HCT116 (cell line): ENCODE measurements at regions not wholly inside any gene's neighbourhood (a gene's known extent, or its start where the extent isn't known, plus 50 kb on each side); places are given as distances from the start of the nearest gene placed in this dataset.

ENCODE experiments used
- ATAC-seq: fragments of 200-7000 bp; cut with Tn5 transposase; 2 replicates; pipeline ENCODE4 v1.9.1; 2020; ENCODE audit warnings: mild to moderate bottlenecking, moderate library complexity
- BruUV-seq: library from RNA; stranded (reverse); fragments of 400-500 nt; replicated peaks from 2 replicates; lab custom pipeline; 2021; lab: Mats Ljungman, UMichigan
- CTCF ChIA-PET: fragments of 300-600 bp; sonication (Branson Sonifier 250); formaldehyde crosslinking; loops from one replicate; lab custom pipeline; 2021; ENCODE audit warnings: antibody characterized with exemption; lab: Charles Lee
- POLR2A ChIA-PET: fragments of 300-600, 350-600 bp; sonication (Branson Sonifier 250); formaldehyde crosslinking; loops from one replicate; lab custom pipeline; 2021; ENCODE audit warnings: antibody characterized with exemption; lab: Charles Lee
- RAD21 ChIA-PET, 2 experiments: fragments of 300-600 bp; sonication (Branson Sonifier 250); formaldehyde crosslinking; loops; one replicate each; lab custom pipeline; 2023; ENCODE audit warnings: low total read pairs in 2 of 2; ENCODE audit not compliant: uncharacterized antibody in 2 of 2, unreplicated experiment in 2 of 2, low non-redundant PET in 1 of 2; lab: Charles Lee
- DNase-seq: peaks from one replicate; pipeline ENCODE4 v3.0.0-alpha.2; 2010; ENCODE audit warnings: low read depth, low spot score
- H2AFZ ChIP-seq: fragments of 200-600 bp; shearing (Covaris generic), sonication (generic); 2 replicates; pipeline ENCODE4 v1.6.1; 2017; ENCODE audit warnings: low read depth, mixed run types, mixed read lengths, antibody characterized with exemption, low read length; ENCODE audit not compliant: poor library complexity, severe bottlenecking
- H3K27ac ChIP-seq: 2 replicates; pipeline ENCODE4 v1.5.1; 2012; ENCODE audit warnings: low read depth, low read length
- H3K27me3 ChIP-seq: fragments of 200-600 bp; sonication (generic); 2 replicates; pipeline ENCODE4 v1.6.1; 2016; ENCODE audit warnings: mixed run types, low read length, mixed read lengths; ENCODE audit not compliant: insufficient read depth
- H3K36me3 ChIP-seq, 2 experiments: fragments of 200-500 bp in 1 of 2; fragments of 200-600 bp in 1 of 2; sonication (Bioruptor generic) in 1 of 2; sonication (generic) in 1 of 2; 2 replicates each; pipeline versions ENCODE4 v1.5.1 to v1.6.1; 2014 to 2016; ENCODE audit warnings: low read length in 2 of 2, inconsistent platforms in 1 of 2, mixed read lengths in 1 of 2, mixed run types in 1 of 2; ENCODE audit not compliant: insufficient read depth in 2 of 2, control insufficient read depth in 1 of 2
- H3K4me1 ChIP-seq, 2 experiments: fragments of 200-600 bp in 1 of 2; sonication (generic) in 1 of 2; 2 replicates each; pipeline versions ENCODE4 v1.5.1 to v1.6.1; 2012 to 2017; ENCODE audit warnings: low read length in 2 of 2, inconsistent platforms in 1 of 2, mild to moderate bottlenecking in 1 of 2, mixed read lengths in 1 of 2, mixed run types in 1 of 2, moderate library complexity in 1 of 2; ENCODE audit not compliant: insufficient read depth in 2 of 2, control insufficient read depth in 1 of 2
- H3K4me2 ChIP-seq: fragments of 200-600 bp; sonication (generic); 2 replicates; pipeline ENCODE4 v1.6.1; 2017; ENCODE audit warnings: mixed run types, low read length, mixed read lengths
- H3K4me3 ChIP-seq, 2 experiments: fragments of 200-600 bp in 1 of 2; sonication (generic) in 1 of 2; replicated peaks in 1 of 2; 2 replicates each; pipeline ENCODE4 v1.5.1; 2011 to 2016; ENCODE audit warnings: low read length in 2 of 2, control low read depth in 1 of 2, low read depth in 1 of 2, mild to moderate bottlenecking in 1 of 2, mixed read lengths in 1 of 2, mixed run types in 1 of 2
- H3K79me2 ChIP-seq: fragments of 200-600 bp; sonication (generic); 2 replicates; pipeline ENCODE4 v1.6.1; 2017; ENCODE audit warnings: mild to moderate bottlenecking, mixed run types, low read length, moderate library complexity, mixed read lengths; ENCODE audit not compliant: insufficient read depth
- H3K9ac ChIP-seq: fragments of 200-600 bp; sonication (generic); 2 replicates; pipeline ENCODE4 v1.6.1; 2016; ENCODE audit warnings: low read length, mixed read lengths
- H3K9me2 ChIP-seq: fragments of 200-600 bp; sonication (generic), shearing (Covaris generic); 2 replicates; pipeline ENCODE4 v1.6.1; 2017; ENCODE audit warnings: mixed run types, mild to moderate bottlenecking, moderate library complexity; ENCODE audit not compliant: insufficient read depth
- H3K9me3 ChIP-seq, 2 experiments: fragments of 200-500 bp in 1 of 2; fragments of 200-600 bp in 1 of 2; sonication (Bioruptor generic) in 1 of 2; sonication (generic) in 1 of 2; 2 replicates each; pipeline ENCODE4 v1.6.1; 2014 to 2017; ENCODE audit warnings: low read length in 2 of 2, mixed read lengths in 2 of 2, inconsistent platforms in 1 of 2, low read depth in 1 of 2, mild to moderate bottlenecking in 1 of 2, mixed run types in 1 of 2, moderate library complexity in 1 of 2; ENCODE audit not compliant: control insufficient read depth in 1 of 2, insufficient read depth in 1 of 2
- H4K20me1 ChIP-seq: fragments of 200-600 bp; sonication (generic), shearing (Covaris generic); 2 replicates; pipeline ENCODE4 v1.6.1; 2017; ENCODE audit warnings: mixed run types, mild to moderate bottlenecking, moderate library complexity; ENCODE audit not compliant: insufficient read depth
- CEBPB ChIP-seq: IDR thresholded peaks from 2 replicates; pipeline ENCODE4 v1.6.1; 2012; ENCODE audit warnings: low read depth
- EZH2phosphoT487 ChIP-seq: fragments of 200-600 bp; IDR thresholded peaks from 2 replicates; pipeline ENCODE4 v1.6.1; 2018; ENCODE audit warnings: antibody characterized with exemption, borderline replicate concordance
- FOSL1 ChIP-seq: IDR thresholded peaks from 2 replicates; pipeline ENCODE4 v1.6.1; 2012; ENCODE audit warnings: low read depth
- POLR2A ChIP-seq: IDR thresholded peaks from 2 replicates; pipeline ENCODE4 v1.7.0; 2011; ENCODE audit warnings: borderline replicate concordance; ENCODE audit not compliant: insufficient read depth, insufficient read length; ENCODE audit errors: extremely low read depth
- SP1 ChIP-seq: IDR thresholded peaks from 2 replicates; pipeline ENCODE4 v1.6.1; 2012; ENCODE audit warnings: low read depth
- ZNF274 ChIP-seq: fragments of 200-500 bp; sonication (Bioruptor generic); IDR thresholded peaks from 2 replicates; pipeline ENCODE4 v1.6.1; 2014; ENCODE audit warnings: mild to moderate bottlenecking, low read depth, low read length, inconsistent platforms
- intact Hi-C: fragments of 100-400 bp; cut with micrococcal nuclease; formaldehyde crosslinking; loops from 2 replicates; pipeline ENCODE4 v1.10.0; 2022
- TF ChIP-seq, protein P1 (sequence below), 3 experiments: fragments of 200-600 bp in 1 of 3; sonication (generic) in 1 of 3; IDR thresholded peaks in 2 of 3; conservative IDR thresholded peaks in 1 of 3; 2 replicates each; pipeline ENCODE4 v1.5.1; 2012 to 2017; ENCODE audit warnings: low read depth in 2 of 3, low read length in 2 of 3, antibody characterized with exemption in 1 of 3, borderline replicate concordance in 1 of 3, control low read depth in 1 of 3, mild to moderate bottlenecking in 1 of 3, mixed read lengths in 1 of 3, mixed run types in 1 of 3, moderate library complexity in 1 of 3; ENCODE audit not compliant: insufficient read depth in 1 of 3
- TF ChIP-seq, protein P2 (sequence below): IDR thresholded peaks from 2 replicates; pipeline ENCODE4 v1.6.1; 2012; ENCODE audit warnings: low read depth
- TF ChIP-seq, protein P3 (sequence below): IDR thresholded peaks from 2 replicates; pipeline ENCODE4 v1.6.1; 2012

DNA sequence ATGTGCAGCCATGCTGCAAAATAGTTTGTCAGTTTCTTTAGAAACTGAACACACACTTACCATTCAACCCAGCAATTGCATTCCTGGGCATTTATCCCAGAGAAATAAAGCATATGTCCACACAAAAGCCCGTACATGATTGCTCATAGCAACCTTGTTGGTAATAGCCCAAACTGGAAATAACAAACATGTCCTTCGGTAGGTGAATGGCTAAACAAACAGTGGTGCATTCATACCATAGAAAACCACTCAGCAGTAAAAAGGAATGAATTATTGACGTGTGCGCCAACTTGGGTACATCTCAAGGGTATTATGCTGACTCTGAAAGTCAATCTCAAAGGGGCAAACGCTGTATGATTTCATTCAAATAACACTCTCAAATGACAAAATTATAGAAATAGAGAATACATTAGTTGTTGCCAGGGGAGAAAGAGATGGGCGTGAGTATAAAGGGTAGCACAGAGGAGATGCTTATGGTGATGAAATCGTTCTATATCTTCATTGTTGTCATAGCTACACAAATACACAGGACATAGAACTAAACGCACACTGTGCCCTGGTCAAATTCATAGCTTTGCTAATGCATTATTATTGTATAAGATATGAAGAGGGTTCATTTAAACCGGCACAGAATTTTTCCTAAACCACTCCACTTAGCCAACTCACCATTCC is 58.2 kb downstream of the DRD1 start:
- POLR2A ChIA-PET = no interaction called here
- RAD21 ChIA-PET = no interaction called here
- TF ChIP-seq EZH2phosphoT487 = no peak
- no peak for TF ChIP-seq SP1
- TF ChIP-seq CEBPB = no peak
- Histone ChIP-seq H3K27me3 (0 out of 2 replicates have a peak, but pooled peaks cover 4% of the 10 kb centered on the region), H3K9ac (no peak overlapping the region), H3K9me3 (no peaks in the 10 kb centered on the region), H2AFZ (no peak overlapping the region), H3K9me2 (no peaks in the 10 kb centered on the region), H3K27ac (no peak overlapping the region), H3K4me1 (peaks cover 8 to 35% of the 10 kb centered on the region in 2 experiments), H3K79me2 (no peaks in the 10 kb centered on the region), H3K36me3 (no peaks in the 10 kb centered on the region), H3K4me2 (no peak overlapping the region), H4K20me1 (no peaks in the 10 kb centered on the region), H3K4me3 (no peak overlapping the region)
- CTCF ChIA-PET = no interaction called here
- no TSS peak for BruUV-seq
- intact Hi-C loops = no loop called here
- ATAC-seq = no peak
- no peak for DNase-seq

DNA sequence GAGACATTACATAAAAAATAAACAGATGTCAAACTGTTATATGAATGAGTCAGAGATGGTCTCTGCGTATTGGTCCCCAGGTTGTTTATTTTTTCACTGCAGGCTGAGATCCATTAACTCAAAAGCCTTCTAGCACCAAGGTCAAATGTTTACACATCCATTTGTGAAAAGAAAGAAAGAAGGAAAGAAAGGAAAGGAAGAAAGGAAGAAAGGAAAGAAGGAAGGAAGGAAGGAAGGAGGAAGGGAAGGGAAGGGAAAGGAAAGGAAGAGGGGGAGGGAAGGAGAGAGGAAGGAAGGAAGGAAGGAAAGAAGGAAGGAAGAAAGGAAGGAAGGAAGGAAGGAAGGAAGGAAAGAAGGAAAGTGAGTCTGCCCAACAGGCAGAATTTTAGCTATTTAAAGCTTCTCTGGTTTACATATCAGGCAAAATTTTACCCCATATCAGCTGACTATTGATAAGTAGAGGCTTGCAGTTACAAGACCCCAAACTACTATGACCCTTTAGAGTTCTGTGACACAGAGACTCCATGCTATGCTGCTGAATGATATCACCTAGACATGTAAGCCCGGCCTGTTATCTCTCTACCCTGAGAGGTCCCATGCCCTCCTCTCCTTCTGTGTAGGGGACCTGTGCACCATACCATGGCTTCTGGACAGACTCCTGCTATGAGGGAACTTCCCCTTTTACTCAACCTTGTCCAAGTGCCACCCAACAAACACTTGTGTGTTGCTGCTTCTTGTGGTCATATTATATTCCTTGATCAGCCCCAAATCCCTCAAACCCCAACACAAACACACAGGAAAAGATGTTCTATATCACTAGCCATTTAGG is 59.0 kb downstream of the DRD1 start:
- Histone ChIP-seq H3K27ac (no peak overlapping the region), H4K20me1 (no peaks in the 10 kb centered on the region), H3K9me3 (no peaks in the 10 kb centered on the region), H3K36me3 (no peaks in the 10 kb centered on the region), H2AFZ (no peak overlapping the region), H3K4me1 (peaks cover 8 to 42% of the 10 kb centered on the region in 2 experiments), H3K27me3 (0 out of 2 replicates have a peak, but pooled peaks cover 4% of the 10 kb centered on the region), H3K4me2 (no peak overlapping the region), H3K9me2 (no peaks in the 10 kb centered on the region), H3K9ac (no peak overlapping the region), H3K4me3 (no peak overlapping the region), H3K79me2 (no peaks in the 10 kb centered on the region)
- POLR2A ChIA-PET = no interaction called here
- intact Hi-C loops = no loop called here
- RAD21 ChIA-PET = no interaction called here
- DNase-seq (no peak), ATAC-seq (no peak)
- CTCF ChIA-PET = no interaction called here
- BruUV-seq = no TSS peak
- TF ChIP-seq, protein P1, sequence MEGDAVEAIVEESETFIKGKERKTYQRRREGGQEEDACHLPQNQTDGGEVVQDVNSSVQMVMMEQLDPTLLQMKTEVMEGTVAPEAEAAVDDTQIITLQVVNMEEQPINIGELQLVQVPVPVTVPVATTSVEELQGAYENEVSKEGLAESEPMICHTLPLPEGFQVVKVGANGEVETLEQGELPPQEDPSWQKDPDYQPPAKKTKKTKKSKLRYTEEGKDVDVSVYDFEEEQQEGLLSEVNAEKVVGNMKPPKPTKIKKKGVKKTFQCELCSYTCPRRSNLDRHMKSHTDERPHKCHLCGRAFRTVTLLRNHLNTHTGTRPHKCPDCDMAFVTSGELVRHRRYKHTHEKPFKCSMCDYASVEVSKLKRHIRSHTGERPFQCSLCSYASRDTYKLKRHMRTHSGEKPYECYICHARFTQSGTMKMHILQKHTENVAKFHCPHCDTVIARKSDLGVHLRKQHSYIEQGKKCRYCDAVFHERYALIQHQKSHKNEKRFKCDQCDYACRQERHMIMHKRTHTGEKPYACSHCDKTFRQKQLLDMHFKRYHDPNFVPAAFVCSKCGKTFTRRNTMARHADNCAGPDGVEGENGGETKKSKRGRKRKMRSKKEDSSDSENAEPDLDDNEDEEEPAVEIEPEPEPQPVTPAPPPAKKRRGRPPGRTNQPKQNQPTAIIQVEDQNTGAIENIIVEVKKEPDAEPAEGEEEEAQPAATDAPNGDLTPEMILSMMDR (IDR thresholded peaks at IDR 0.05 in 2 of 3, conservative IDR thresholded peaks at IDR 0.05 in 1 of 3; ENCODE audit: borderline replicate concordance in 1 of 3, insufficient read depth in 1 of 3, low read depth in 2 of 3, low read length in 2 of 3) = no peak
- TF ChIP-seq, protein P2, sequence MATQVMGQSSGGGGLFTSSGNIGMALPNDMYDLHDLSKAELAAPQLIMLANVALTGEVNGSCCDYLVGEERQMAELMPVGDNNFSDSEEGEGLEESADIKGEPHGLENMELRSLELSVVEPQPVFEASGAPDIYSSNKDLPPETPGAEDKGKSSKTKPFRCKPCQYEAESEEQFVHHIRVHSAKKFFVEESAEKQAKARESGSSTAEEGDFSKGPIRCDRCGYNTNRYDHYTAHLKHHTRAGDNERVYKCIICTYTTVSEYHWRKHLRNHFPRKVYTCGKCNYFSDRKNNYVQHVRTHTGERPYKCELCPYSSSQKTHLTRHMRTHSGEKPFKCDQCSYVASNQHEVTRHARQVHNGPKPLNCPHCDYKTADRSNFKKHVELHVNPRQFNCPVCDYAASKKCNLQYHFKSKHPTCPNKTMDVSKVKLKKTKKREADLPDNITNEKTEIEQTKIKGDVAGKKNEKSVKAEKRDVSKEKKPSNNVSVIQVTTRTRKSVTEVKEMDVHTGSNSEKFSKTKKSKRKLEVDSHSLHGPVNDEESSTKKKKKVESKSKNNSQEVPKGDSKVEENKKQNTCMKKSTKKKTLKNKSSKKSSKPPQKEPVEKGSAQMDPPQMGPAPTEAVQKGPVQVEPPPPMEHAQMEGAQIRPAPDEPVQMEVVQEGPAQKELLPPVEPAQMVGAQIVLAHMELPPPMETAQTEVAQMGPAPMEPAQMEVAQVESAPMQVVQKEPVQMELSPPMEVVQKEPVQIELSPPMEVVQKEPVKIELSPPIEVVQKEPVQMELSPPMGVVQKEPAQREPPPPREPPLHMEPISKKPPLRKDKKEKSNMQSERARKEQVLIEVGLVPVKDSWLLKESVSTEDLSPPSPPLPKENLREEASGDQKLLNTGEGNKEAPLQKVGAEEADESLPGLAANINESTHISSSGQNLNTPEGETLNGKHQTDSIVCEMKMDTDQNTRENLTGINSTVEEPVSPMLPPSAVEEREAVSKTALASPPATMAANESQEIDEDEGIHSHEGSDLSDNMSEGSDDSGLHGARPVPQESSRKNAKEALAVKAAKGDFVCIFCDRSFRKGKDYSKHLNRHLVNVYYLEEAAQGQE = no peak
- TF ChIP-seq POLR2A (no peak), EZH2phosphoT487 (no peak), ZNF274 (no peak), FOSL1 (no peak), SP1 (no peak)
- TF ChIP-seq, protein P3, sequence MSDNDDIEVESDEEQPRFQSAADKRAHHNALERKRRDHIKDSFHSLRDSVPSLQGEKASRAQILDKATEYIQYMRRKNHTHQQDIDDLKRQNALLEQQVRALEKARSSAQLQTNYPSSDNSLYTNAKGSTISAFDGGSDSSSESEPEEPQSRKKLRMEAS = no peak
